NOMO-1 (cell line): ENCODE measurements at regions not wholly inside any gene's neighbourhood (a gene's known extent, or its start where the extent isn't known, plus 50 kb on each side); places are given as distances from the start of the nearest gene placed in this dataset.

Source experiments
- DNase-seq, 2 experiments: peaks; one replicate each; lab custom pipeline; 2025; ENCODE audit not compliant: unreplicated experiment in 2 of 2; lab: John Stamatoyannopoulos, UW

DNA sequence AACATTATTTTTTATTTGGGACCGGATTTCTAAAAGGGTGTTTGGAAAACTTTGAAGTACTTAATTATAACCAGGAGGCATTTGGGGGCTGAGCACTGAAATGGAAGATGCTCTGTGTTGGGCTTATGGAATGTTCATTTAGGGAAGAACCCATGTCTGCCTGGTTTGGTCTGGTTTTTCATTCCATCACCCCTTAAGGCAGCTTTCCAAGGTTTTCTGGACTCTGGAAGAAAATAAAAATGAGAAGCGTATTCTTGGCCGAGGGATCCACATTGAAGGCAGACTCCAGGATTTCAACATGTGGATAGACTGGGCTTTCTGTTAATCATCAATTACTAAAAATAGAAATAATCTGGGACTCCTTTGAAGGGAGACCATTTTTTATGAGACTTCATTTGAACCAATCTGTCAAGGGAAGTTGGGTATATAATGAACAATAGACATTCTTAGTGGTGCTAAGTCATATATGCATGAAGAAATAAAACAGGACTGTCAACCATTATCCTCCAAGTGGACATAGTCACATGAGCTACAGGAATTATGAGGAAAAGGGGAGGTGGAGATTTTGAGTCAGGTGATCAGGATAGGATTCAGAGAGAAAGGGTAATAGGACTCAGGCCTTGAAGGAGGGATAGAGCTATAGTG lies 270.5 kb upstream of the ADAMTS9 start:
- DNase-seq: no peak

DNA sequence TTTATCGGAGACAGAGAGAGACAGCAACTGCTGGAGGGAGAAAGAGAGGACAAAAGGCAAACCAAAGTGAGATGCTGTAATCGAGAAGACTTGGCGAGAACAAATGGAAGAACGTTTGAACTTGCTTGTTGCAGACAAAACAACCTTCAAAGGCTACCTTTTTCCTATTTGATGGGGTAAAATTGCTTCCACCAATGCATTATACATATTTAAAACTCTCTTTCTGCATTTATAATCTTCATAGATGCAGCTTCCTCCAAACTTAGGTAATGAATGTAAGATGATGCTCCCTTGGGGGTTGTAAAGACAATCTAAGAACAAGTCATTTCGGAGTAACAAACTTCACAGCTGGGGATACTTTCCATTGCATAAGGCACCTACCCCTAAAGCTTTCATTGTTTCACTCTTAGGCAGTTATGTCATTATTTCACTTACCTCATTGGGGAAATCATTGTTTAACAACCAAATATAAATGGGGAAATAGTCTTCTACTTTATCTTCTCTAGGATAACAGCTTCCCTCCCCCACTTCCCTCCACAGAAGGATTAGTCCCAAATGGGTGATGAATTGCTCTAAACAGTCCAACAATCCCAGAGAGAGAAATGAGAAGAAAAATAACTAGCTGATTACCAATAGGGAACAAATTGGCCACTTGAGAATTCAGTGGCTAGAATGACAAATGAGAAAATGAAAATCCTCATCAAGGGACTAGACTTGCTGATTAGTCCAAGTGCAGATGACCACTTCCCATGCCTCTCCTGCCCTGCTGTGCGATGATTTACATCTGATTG lies 269.8 kb upstream of the ADAMTS9 start:
- no peak for DNase-seq

DNA sequence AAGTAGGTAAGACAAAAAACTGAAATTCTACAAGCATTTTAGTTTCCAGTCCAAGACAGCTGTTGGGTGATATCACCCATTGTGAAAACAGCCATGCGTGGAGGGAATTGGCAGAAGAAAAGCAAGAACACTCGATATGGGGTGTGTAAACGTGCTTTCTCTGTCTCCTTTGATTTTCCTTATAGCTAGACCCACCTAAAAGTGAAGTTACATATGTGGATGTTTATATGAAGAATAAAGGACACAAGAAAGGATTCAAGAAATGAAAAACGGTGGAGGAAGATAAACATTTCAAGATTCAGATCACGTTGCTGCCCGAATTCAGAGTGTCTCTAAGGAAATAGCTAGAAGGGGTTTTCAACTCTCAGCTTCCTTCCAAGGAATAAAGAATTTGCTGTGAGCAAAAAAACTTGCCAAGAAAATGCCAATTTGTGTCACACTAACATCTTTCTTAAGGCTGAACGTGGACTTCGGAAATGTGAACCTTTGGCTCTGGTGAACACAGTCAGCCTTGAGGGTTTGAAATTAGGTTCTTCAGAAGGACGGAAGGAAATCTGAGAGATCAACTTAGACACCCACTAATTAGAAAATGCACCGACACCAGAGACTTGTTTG lies 269.0 kb upstream of the ADAMTS9 start:
- no peak for DNase-seq

DNA sequence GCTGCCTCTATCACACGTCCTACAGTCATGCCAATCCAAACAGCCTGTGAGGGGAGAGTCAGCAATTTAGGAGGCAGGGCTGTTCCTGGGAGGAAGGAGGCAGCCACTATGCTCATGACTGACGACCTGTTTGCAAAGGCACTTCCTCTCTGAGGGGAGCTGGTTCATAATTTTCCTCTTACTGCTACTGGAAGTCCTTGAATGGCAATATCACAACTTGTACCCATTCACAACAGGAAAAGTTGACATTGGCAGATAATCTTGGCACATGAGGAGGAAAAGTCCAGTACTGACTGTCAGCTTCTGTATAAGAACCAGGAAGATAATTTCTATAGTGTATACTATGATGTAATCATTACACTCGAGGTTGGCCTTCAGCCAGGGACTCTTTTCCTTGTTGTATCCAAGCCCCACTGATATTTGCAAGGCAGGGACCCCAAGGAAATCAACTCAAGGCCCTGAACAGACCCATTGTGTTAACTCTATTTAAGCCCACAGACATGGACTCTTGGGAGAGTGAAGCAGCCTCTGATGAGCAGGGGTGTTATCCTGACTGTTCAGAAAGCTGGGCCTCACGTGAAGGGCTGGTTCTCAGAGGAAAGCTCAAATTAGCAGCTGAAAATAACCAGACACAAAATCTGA lies 267.3 kb upstream of the ADAMTS9 start:
- no peak for DNase-seq

DNA sequence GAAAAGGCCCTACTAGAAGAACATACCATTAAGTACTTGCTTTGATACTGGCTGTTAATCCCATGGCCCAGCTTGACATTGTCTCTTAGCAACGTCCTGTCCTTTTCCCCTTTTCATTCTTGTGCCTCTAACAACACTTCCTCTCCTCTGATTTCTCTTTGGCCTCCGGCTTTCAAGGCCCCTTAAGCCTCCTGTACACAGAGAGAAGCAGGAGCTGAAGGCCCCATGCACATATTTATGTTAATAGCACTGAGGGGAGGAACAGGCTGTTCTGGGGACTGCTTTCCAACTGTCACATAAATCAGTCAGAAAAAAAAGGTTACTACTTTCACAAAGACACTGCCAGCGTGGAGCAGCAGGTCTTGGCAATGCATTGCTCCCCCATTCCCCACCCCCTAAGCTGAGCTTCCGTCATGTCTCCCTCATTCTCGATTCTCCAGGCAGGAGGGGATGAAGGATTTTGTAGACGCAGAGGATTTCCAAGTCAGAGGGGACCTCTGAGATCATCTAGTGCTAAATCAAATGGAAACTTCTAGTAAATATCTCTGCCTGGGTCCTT lies 257.4 kb upstream of the ADAMTS9 start:
- no peak for DNase-seq

DNA sequence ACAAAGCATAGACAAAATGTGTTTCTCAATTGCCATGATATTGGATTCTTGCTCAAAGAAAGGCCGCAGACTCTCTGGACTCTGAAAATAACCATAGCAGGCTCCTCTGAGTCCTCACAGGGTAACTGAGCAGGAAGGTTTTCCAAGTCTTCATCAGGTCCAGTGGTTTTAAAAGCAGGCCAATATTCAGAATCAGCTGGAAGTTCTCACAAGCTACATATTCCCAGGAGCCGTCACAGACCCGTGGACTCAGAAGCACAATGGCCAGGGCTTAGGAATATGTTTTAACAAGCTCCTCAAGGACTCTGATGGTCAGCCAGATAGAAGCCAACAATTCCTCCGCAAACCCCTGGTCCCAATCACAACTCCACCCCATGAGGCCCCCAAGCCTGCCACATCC lies 256.1 kb upstream of the ADAMTS9 start:
- DNase-seq: no peak

DNA sequence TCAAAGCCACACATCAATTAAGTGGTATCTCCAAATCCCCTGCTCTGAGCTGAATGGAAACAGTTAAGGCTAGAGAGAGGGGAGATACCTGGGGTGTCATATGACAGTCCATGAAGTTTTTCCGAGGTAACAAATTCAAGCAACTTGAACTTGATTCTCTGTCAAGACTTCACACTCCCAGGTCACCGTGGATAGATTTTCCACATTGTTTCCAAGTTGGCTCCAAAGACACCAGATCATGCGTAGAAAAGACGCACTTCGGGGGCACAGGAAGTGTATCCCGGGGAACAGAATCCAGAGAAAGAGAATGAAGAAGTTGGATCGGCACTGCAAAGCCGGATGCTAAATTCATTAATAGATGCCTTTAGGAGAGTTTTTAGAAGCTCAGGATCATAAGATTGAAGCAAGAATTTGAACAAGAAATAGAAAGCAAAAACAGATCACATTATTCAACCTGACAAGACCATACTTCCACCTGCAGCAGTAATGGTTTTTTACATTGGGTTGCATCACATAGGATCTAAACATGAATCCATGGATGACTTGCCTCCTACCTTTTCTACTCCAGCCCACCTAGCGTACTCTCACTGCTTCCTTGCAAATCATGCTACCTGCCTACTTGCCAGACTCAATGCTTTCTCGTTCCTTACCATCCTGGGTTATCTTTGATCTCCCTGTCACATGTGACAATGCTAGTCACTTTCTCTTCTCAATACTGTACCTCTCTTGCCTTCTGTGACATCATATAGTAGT lies 253.0 kb upstream of the ADAMTS9 start:
- DNase-seq: no peak

DNA sequence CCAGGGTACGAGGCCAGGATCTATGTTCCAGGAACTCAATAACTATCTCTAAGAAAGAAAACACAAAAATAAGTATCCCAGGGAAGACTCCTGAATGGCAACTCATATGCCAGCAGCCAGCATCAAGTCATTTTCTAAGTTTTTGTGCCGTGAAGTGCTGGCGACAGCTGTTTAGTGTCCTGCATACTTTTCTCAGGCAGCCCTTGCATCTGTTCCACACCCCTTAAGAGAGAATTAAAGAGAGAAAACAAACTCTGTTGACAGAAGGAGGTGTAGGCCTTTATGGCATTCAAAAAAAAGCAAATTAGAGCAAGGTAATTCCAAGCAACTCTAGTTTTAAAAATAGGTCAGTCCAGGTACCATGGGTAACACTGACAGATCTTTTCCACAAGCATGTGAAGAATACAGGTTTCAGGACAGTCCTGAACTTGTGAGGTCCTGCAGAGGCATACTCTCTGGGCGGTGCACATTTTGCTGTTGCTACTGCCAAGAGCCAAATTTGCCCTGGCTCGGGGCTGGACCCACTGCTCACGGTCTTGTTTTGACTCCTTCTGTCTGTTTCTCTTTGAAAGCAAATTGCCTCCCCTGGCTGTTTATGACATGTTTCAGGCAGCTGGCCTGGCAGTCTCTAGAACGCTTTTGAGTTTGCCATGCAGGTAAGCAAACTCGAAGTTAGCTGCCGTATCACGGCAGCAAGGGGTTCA lies 252.1 kb upstream of the ADAMTS9 start:
- DNase-seq: no peak

DNA sequence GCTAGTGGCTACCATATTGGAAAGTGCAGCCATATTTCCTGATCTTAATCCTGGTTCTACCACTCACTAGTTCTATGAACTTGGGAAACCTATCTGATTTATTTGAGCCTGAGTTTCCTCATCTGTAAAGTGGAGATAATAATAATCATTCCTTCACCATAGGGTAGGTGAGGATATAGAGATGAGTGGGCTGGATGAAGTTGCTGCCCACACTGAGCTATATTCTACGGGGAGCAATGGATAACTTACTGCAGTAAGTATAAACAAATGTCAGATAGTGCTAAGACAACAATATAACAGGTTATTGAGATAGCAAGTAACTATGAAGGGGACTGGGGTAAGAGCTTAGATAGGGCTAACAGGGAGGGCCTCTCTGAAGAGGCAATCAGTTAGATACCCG lies 251.5 kb upstream of the ADAMTS9 start:
- DNase-seq: no peak

DNA sequence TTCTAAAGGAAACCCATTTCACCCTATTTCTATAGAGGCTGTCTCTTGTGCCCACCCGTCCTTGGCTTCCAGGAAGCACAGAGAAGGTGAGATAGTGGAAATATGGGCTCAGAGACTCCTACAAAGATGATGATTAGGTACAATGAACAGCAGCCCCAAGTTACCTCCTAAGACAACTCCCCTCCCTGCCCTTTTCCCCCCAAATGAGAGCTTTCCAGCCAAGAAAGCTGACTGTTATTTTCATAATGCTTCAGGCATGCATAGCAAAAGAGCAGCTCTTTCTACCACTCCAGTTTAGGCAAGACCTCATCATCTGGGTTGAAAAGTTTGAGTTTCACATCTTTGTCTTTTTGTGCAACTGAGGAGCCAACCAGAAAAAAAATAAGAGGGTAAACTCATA lies 248.8 kb upstream of the ADAMTS9 start:
- no peak for DNase-seq

DNA sequence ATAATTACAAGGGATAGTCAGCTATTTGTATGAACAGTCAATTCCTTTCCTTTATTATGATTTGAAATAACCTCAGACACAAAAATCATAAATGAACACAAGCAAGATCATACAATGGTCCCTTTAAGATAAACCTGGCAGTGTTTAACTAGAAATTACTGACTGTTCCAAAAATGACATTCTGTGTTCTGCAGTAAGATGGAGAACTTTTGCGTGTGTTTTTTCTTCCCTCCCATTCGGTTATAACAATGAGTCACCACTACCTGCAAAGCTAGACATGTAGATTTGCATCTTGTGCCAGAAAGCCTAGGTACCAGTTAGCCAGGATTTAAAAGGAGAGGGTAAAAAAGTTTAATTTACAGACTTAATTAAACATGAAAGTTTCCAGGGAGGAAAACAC lies 248.2 kb upstream of the ADAMTS9 start:
- DNase-seq: no peak

DNA sequence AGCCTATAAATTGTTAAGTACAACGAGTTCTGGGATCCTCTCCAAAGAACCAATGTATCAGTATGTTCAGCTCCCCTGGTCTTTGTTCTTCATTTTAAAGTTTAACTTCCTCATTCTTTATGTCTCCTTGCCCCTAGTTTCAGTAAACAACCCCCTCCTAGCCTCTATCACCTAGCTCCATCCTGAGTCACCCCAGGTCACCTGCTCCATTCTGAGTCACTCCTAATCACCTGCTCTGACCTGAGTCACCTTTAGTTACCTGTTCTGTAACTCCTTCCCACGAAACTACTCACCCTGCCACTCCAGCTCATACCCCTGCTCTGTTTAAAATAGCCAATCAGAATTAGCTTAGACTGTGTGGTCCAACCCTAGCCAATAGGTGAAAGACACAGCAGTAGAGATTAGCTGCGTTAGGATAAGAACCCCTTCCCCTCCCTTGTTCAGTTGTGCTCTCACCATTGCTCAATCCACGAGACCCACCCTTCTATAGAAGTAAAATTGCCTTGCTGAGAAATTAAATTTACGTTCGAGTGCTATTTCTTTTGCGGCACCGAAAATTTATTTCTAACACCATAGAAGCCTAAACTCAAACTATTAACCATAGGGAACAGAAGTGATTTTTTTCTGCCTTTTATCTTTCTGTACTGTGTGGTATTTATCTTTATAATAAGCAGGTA lies 245.0 kb upstream of the ADAMTS9 start:
- DNase-seq: no peak

DNA sequence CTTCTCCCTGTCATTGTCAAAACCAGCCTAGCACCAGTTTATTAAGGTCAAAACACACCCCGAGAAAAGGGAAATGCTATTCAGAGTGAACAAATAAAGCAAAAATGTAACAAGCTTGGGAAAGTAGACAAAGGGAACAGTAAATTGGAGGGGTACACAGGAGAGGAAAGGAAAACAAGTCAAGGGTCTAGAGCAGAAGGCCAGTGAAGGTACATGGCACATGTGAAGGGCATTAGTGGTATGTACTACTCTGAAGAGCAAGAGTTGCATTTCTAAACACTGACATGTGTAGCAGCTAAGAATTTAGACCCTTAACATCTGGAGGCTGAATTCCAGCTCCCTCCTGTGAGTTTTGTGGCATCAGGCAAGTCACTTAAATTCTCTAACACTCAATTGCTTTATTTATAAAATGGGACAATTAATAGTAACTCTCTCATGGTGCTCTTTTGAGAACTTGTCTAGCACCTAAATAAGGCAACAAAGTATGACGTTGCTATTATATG lies 244.3 kb upstream of the ADAMTS9 start:
- no peak for DNase-seq

DNA sequence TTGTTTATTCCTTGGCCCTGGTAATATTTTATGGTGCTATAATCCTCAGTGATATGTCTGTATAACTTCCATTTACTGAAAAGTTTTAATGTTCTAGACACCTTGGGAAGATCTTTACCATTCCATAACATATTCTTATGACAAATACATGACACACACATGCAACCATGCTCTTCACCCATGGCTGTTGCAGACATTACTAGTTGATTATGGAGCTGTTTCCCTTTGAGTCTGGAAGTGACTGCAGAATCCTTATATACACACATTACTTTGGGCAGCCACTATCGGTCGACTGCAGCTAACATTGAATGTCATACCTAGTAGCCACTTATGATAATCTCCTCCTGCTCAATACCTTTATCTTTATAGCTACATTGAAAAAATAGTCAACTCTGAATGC lies 243.1 kb upstream of the ADAMTS9 start:
- DNase-seq: no peak

DNA sequence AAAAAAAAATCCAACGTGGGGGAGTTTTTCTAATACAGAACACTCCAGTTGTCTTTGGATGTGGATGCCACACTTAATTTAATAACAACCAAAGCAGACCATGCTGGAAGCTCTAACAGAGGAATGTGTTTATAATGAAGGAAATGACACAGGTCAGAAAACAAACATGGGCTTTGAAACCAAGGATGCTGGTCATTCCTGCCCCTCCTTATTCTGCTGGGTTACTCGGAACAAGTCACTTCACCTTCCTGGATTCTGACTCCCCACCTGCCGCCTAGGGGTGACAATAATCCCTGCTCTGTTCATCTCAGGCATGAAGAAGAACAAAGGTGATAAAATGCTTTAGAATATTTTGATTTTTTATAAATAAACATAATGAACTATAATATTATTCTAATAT lies 240.9 kb upstream of the ADAMTS9 start:
- DNase-seq: no peak

DNA sequence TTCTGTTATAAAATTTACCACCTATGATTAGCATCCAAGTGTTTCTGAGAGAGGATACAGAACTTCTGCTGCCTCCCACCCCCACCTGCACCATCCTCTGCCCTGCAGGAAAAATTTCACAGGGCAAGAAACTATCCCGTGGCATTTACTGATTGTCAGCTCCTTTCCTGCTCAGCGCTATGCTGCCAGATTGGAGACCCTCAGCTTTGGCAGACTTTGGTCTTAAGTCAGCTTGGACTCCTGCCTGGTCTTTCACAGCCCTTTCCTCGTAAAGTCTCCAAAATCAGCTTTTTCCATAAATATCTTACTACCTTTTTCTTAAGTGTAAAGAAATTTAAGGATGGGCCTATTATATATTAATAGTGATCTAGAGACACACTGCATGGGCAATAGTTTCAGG lies 239.9 kb upstream of the ADAMTS9 start:
- DNase-seq: no peak

DNA sequence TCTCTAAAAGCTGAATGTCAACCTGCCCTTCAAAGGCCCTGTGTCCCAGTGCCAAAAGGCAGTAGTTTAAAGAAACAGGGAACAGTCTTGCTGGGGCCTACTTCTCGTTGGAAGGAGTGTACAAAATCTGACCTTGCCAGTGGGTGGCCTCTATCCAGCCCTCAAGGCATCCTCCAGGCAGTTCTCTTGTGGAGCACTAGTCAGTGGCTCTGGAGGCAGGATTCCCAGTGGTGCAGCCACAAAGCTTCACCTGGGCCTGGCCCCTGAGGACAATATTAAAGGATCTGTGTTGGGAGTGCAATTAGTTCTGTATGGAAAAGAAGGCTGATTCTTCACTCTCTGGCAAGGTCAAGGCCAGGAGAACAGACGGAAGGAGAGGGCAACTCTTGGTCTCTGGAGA lies 237.8 kb upstream of the ADAMTS9 start:
- DNase-seq: no peak

DNA sequence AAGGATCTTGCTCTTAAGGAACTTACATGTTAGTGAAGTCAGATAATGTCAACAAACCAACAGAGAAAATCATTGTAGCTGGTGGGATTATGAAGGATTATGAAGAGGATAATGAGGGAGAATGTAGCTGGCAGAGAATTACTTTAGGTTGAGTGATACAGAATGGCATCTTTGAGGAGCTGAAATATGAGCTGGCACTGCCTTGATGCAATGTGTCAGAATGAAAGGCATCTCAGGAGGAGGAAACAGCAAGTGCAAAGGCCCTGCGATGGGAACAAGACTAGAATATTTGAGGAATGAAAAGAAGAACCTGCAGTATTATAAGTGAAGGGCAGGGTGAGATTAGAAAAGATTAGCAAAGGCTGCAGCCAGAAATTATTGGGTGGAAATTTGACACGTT lies 237.2 kb upstream of the ADAMTS9 start:
- DNase-seq: no peak

DNA sequence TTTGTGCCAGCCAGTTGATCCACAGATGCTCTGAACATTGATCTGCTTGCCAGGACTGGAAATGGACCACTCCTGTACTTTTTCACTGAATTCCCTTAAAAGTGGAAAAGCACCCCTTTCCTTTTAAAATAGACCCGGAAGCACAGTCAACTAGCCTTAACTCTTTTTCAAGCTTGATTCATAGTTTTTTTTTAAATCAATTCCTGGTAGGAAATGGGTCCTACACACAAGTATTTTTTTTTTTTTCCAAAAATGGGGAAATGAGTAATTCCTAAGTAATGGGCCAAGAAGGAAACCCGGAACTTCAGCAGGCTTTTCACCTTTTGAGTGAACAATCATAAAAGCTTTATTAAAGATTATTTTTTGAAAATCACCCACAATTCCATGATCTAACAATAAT lies 234.4 kb upstream of the ADAMTS9 start:
- DNase-seq: no peak
